ENCODE measurements at regions not wholly inside any gene's neighbourhood (a gene's known extent, or its start where the extent isn't known, plus 50 kb on each side); places are given as distances from the start of the nearest gene placed in this dataset.

- TF ChIP-seq GATA3 (IDR thresholded peaks at IDR 0.05; ENCODE audit: low read depth, low read length) = no peak
- no peak for TF ChIP-seq GATA2 (IDR thresholded peaks at IDR 0.05; ENCODE audit: low read depth, low read length)
These were observed 156.6 kb upstream of the ETAA1 start for GRCh38 chr2:67240507-67240906.

GRCh38 chr2:67241453-67241852 lies 155.7 kb upstream of the ETAA1 start:
- no peak for TF ChIP-seq GATA2 (IDR thresholded peaks at IDR 0.05; ENCODE audit: low read depth, low read length)

- TF ChIP-seq GATA2 (IDR thresholded peaks at IDR 0.05; ENCODE audit: low read depth, low read length) (no peak), GATA3 (IDR thresholded peaks at IDR 0.05; ENCODE audit: low read depth, low read length) (no peak)
These were observed 154.7 kb upstream of the ETAA1 start for GRCh38 chr2:67242456-67242855.

- TF ChIP-seq GATA3 (IDR thresholded peaks at IDR 0.05; ENCODE audit: low read depth, low read length) = no peak
- no peak for TF ChIP-seq GATA2 (IDR thresholded peaks at IDR 0.05; ENCODE audit: low read depth, low read length)
These were observed 153.2 kb upstream of the ETAA1 start for GRCh38 chr2:67243919-67244318.

- TF ChIP-seq GATA2 (IDR thresholded peaks at IDR 0.05; ENCODE audit: low read depth, low read length) (no peak), GATA3 (IDR thresholded peaks at IDR 0.05; ENCODE audit: low read depth, low read length) (no peak)
These were observed 150.3 kb upstream of the ETAA1 start for GRCh38 chr2:67246791-67247190.

GRCh38 chr2:67251741-67252140 lies 145.4 kb upstream of the ETAA1 start:
- TF ChIP-seq GATA2 (IDR thresholded peaks at IDR 0.05; ENCODE audit: low read depth, low read length) (no peak), GATA3 (IDR thresholded peaks at IDR 0.05; ENCODE audit: low read depth, low read length) (no peak)

- TF ChIP-seq GATA2 (IDR thresholded peaks at IDR 0.05; ENCODE audit: low read depth, low read length) = no peak
- TF ChIP-seq GATA3 (IDR thresholded peaks at IDR 0.05; ENCODE audit: low read depth, low read length) = no peak
These were observed 141.1 kb upstream of the ETAA1 start for GRCh38 chr2:67255933-67256615.

- TF ChIP-seq GATA3 (IDR thresholded peaks at IDR 0.05; ENCODE audit: low read depth, low read length) (no peak), GATA2 (IDR thresholded peaks at IDR 0.05; ENCODE audit: low read depth, low read length) (no peak)
These were observed 140.2 kb upstream of the ETAA1 start for GRCh38 chr2:67256892-67257291.

- TF ChIP-seq GATA2 (IDR thresholded peaks at IDR 0.05; ENCODE audit: low read depth, low read length) (no peak), GATA3 (IDR thresholded peaks at IDR 0.05; ENCODE audit: low read depth, low read length) (no peak)
These were observed 139.0 kb upstream of the ETAA1 start for GRCh38 chr2:67258122-67258521.

- TF ChIP-seq GATA2 (IDR thresholded peaks at IDR 0.05; ENCODE audit: low read depth, low read length) (no peak), GATA3 (IDR thresholded peaks at IDR 0.05; ENCODE audit: low read depth, low read length) (no peak)
These were observed 138.3 kb upstream of the ETAA1 start for GRCh38 chr2:67258831-67259230.

- no peak for TF ChIP-seq GATA3 (IDR thresholded peaks at IDR 0.05; ENCODE audit: low read depth, low read length)
- no peak; the same call in 1 of the 2 replicates for TF ChIP-seq GATA2 (IDR thresholded peaks at IDR 0.05; ENCODE audit: low read depth, low read length)
These were observed 137.4 kb upstream of the ETAA1 start for GRCh38 chr2:67259556-67260342.

GRCh38 chr2:67260343-67261277 lies 136.5 kb upstream of the ETAA1 start:
- no peak for TF ChIP-seq GATA2 (IDR thresholded peaks at IDR 0.05; ENCODE audit: low read depth, low read length)

- no peak for TF ChIP-seq GATA3 (IDR thresholded peaks at IDR 0.05; ENCODE audit: low read depth, low read length)
- TF ChIP-seq GATA2 (IDR thresholded peaks at IDR 0.05; ENCODE audit: low read depth, low read length) = no peak
These were observed 129.9 kb upstream of the ETAA1 start for GRCh38 chr2:67267241-67267640.

GRCh38 chr2:67268797-67269196 lies 128.3 kb upstream of the ETAA1 start:
- TF ChIP-seq GATA2 (IDR thresholded peaks at IDR 0.05; ENCODE audit: low read depth, low read length) = no peak
- no peak for TF ChIP-seq GATA3 (IDR thresholded peaks at IDR 0.05; ENCODE audit: low read depth, low read length)

Measured in SH-SY5Y (cell line).